ENCODE measurements at regions not wholly inside any gene's neighbourhood (a gene's known extent, or its start where the extent isn't known, plus 50 kb on each side); places are given as distances from the start of the nearest gene placed in this dataset.
"Not testable (repeated sequence)": the region's sequence is repeated elsewhere in the genome, so short reads cannot be mapped to it uniquely, and the experiment has no call there.

GRCh38 chr2:63723709-63724108, 118.0 kb upstream of the UGP2 start:
- H3K36me3 ChIP-seq (replicated peaks; ENCODE audit: low read depth, low read length) = no peaks in the 10 kb centered on the region
- H3K79me2 ChIP-seq (ENCODE audit: low read length) = no peaks in the 10 kb centered on the region
- no peak overlapping the region for H3K9ac ChIP-seq (ENCODE audit: low read length)

GRCh38 chr2:63725212-63725611, 116.5 kb upstream of the UGP2 start:
- H3K27me3 ChIP-seq (ENCODE audit: low read depth, low read length); H3K4me3 ChIP-seq (ENCODE audit: low read length); H3K36me3 ChIP-seq (replicated peaks; ENCODE audit: low read depth, low read length): not testable (repeated sequence)

More at GRCh38 chr2:63723709-63724108, 118.0 kb upstream of the UGP2 start:
- H3K27ac ChIP-seq (ENCODE audit: low read length) = no peak overlapping the region
- no peaks in the 10 kb centered on the region for H3K27me3 ChIP-seq (ENCODE audit: low read depth, low read length)
- H3K9me3 ChIP-seq (ENCODE audit: insufficient read depth, low read length) = 0 out of 2 replicates have a peak, but pooled peaks cover 4% of the 10 kb centered on the region
- H3K4me1 ChIP-seq (ENCODE audit: low read length) = no peaks in the 10 kb centered on the region
- no peak overlapping the region for H3K4me3 ChIP-seq (ENCODE audit: low read length)
- no peak overlapping the region for H2AFZ ChIP-seq (ENCODE audit: low read depth, low read length)
- no peak overlapping the region for H3K4me2 ChIP-seq (ENCODE audit: low read length)
- TF ChIP-seq EZH2phosphoT487 (IDR thresholded peaks at IDR 0.05; ENCODE audit: low read depth) = no peak
- H4K20me1 ChIP-seq (ENCODE audit: insufficient read depth, low read length) = no peaks in the 10 kb centered on the region

GRCh38 chr2:63729362-63729761, 112.3 kb upstream of the UGP2 start:
- Histone ChIP-seq H3K4me2 (ENCODE audit: low read length) (no peak overlapping the region), H3K4me3 (ENCODE audit: low read length) (no peak overlapping the region), H3K79me2 (ENCODE audit: low read length) (no peaks in the 10 kb centered on the region), H3K36me3 (replicated peaks; ENCODE audit: low read depth, low read length) (no peaks in the 10 kb centered on the region), H3K9ac (ENCODE audit: low read length) (no peak overlapping the region), H3K9me3 (ENCODE audit: insufficient read depth, low read length) (0 out of 2 replicates have a peak, but pooled peaks cover 4% of the 10 kb centered on the region), H4K20me1 (ENCODE audit: insufficient read depth, low read length) (no peaks in the 10 kb centered on the region), H3K27ac (ENCODE audit: low read length) (no peak overlapping the region), H3K4me1 (ENCODE audit: low read length) (no peaks in the 10 kb centered on the region), H3K27me3 (ENCODE audit: low read depth, low read length) (no peaks in the 10 kb centered on the region), H2AFZ (ENCODE audit: low read depth, low read length) (no peak overlapping the region)
- no peak for TF ChIP-seq CTCF (IDR thresholded peaks at IDR 0.05; ENCODE audit: low read depth, low read length)
- TF ChIP-seq EZH2phosphoT487 (IDR thresholded peaks at IDR 0.05; ENCODE audit: low read depth) = no peak

More at GRCh38 chr2:63725212-63725611, 116.5 kb upstream of the UGP2 start:
- H3K27ac ChIP-seq (ENCODE audit: low read length); H3K4me2 ChIP-seq (ENCODE audit: low read length); H2AFZ ChIP-seq (ENCODE audit: low read depth, low read length); H3K4me1 ChIP-seq (ENCODE audit: low read length); H3K9me3 ChIP-seq (ENCODE audit: insufficient read depth, low read length); H3K9ac ChIP-seq (ENCODE audit: low read length); H3K79me2 ChIP-seq (ENCODE audit: low read length); H4K20me1 ChIP-seq (ENCODE audit: insufficient read depth, low read length): not testable (repeated sequence)

GRCh38 chr2:63729831-63730230, 111.9 kb upstream of the UGP2 start:
- H4K20me1 ChIP-seq (ENCODE audit: insufficient read depth, low read length) = no peaks in the 10 kb centered on the region
- H2AFZ ChIP-seq (ENCODE audit: low read depth, low read length) = no peak overlapping the region
- H3K4me1 ChIP-seq (ENCODE audit: low read length) = no peaks in the 10 kb centered on the region
- no peak overlapping the region for H3K4me2 ChIP-seq (ENCODE audit: low read length)
- no peaks in the 10 kb centered on the region for H3K27me3 ChIP-seq (ENCODE audit: low read depth, low read length)
- H3K36me3 ChIP-seq (replicated peaks; ENCODE audit: low read depth, low read length) = no peaks in the 10 kb centered on the region
- H3K79me2 ChIP-seq (ENCODE audit: low read length) = no peaks in the 10 kb centered on the region
- no peak for TF ChIP-seq EZH2phosphoT487 (IDR thresholded peaks at IDR 0.05; ENCODE audit: low read depth)
- TF ChIP-seq CTCF (IDR thresholded peaks at IDR 0.05; ENCODE audit: low read depth, low read length) = no peak
- H3K27ac ChIP-seq (ENCODE audit: low read length) = no peak overlapping the region
- no peak overlapping the region for H3K4me3 ChIP-seq (ENCODE audit: low read length)
- no peak overlapping the region for H3K9ac ChIP-seq (ENCODE audit: low read length)
- H3K9me3 ChIP-seq (ENCODE audit: insufficient read depth, low read length) = 0 out of 2 replicates have a peak, but pooled peaks cover 4% of the 10 kb centered on the region

- peaks cover 7% of the 10 kb centered on the region for H3K4me1 ChIP-seq (ENCODE audit: low read length)
- H3K79me2 ChIP-seq (ENCODE audit: low read length) = no peaks in the 10 kb centered on the region
- H3K4me2 ChIP-seq (ENCODE audit: low read length) = no peak overlapping the region
- no peak overlapping the region for H3K27ac ChIP-seq (ENCODE audit: low read length)
- no peak for TF ChIP-seq EZH2phosphoT487 (IDR thresholded peaks at IDR 0.05; ENCODE audit: low read depth)
- TF ChIP-seq CTCF (IDR thresholded peaks at IDR 0.05; ENCODE audit: low read depth, low read length) = no peak
- H3K27me3 ChIP-seq (ENCODE audit: low read depth, low read length) = no peaks in the 10 kb centered on the region
- H3K4me3 ChIP-seq (ENCODE audit: low read length) = no peak overlapping the region
- H3K9me3 ChIP-seq (ENCODE audit: insufficient read depth, low read length) = no peaks in the 10 kb centered on the region
- H3K9ac ChIP-seq (ENCODE audit: low read length) = no peak overlapping the region
- H3K36me3 ChIP-seq (replicated peaks; ENCODE audit: low read depth, low read length) = no peaks in the 10 kb centered on the region
- H4K20me1 ChIP-seq (ENCODE audit: insufficient read depth, low read length) = no peaks in the 10 kb centered on the region
- no peak overlapping the region for H2AFZ ChIP-seq (ENCODE audit: low read depth, low read length)
Observed at GRCh38 chr2:63734510-63734909, 107.2 kb upstream of the UGP2 start.

All from OCI-LY3 (cell line).